H1 (cell line): ENCODE measurements at regions not wholly inside any gene's neighbourhood (a gene's known extent, or its start where the extent isn't known, plus 50 kb on each side); places are given as distances from the start of the nearest gene placed in this dataset.

Experiments used
- BACH1 ChIP-seq: IDR thresholded peaks from 2 replicates; pipeline ENCODE4 v1.6.1; 2012; ENCODE audit warnings: low read length, improper control_type of control experiment
- JUND ChIP-seq: IDR thresholded peaks from 2 replicates; pipeline ENCODE4 v1.6.1; 2011; ENCODE audit warnings: mild to moderate bottlenecking, improper control_type of control experiment, low read length
- MAFK ChIP-seq: IDR thresholded peaks from 2 replicates; pipeline ENCODE4 v1.6.1; 2012; ENCODE audit warnings: low read depth, mild to moderate bottlenecking, improper control_type of control experiment, low read length
- RFX5 ChIP-seq: IDR thresholded peaks from 2 replicates; pipeline ENCODE4 v1.6.1; 2011; ENCODE audit warnings: low read depth, low read length, improper control_type of control experiment, borderline replicate concordance
- RNF2 ChIP-seq: fragments of 200-900, 300-1000 bp; sonication (generic); IDR thresholded peaks from 2 replicates; pipeline ENCODE4 v1.7.1; 2016; ENCODE audit warnings: borderline replicate concordance, low read depth, mild to moderate bottlenecking, antibody characterized with exemption, low read length; ENCODE audit not compliant: poor library complexity, severe bottlenecking; ENCODE audit errors: missing control alignments
- SIN3A ChIP-seq, 2 experiments: IDR thresholded peaks in 1 of 2; conservative IDR thresholded peaks in 1 of 2; 2 replicates each; pipeline ENCODE4 v1.6.1; 2011 to 2012; ENCODE audit warnings: low read length in 2 of 2, improper control_type of control experiment in 1 of 2, low read depth in 1 of 2, mild to moderate bottlenecking in 1 of 2
- TBP ChIP-seq: IDR thresholded peaks from 2 replicates; pipeline ENCODE4 v1.6.1; 2011; ENCODE audit warnings: low read depth, low read length, improper control_type of control experiment
- TF ChIP-seq, protein P1 (sequence below): fragments of 300-600 bp; sonication (generic); IDR thresholded peaks from 2 replicates; pipeline ENCODE4 v1.7.1; 2012; ENCODE audit warnings: low read length, moderate library complexity, mild to moderate bottlenecking, inconsistent platforms; ENCODE audit not compliant: insufficient replicate concordance
- TF ChIP-seq, protein P2 (sequence below): IDR thresholded peaks from 2 replicates; pipeline ENCODE4 v1.6.1; 2011; ENCODE audit warnings: low read length, improper control_type of control experiment

DNA sequence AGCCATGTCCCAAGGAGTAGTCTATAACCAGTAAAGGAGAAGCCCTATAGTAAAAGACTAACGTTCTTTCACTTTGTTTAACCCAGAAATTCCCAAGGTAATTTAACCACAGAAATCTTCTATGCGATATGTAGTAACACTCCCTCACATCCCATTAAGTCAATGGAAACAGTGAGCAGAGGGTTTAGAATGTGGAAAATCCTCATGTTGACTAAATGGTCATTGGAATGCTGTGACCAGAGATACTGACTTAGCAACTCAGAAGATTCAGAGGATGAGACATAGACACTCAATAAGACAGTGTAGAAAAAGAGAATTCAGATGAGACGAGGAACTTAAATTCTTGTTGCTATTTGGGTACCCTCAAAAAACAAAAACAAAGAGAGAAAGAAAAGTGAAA is 562.2 kb upstream of the NOX3 start (continued):
- TF ChIP-seq, protein P1, sequence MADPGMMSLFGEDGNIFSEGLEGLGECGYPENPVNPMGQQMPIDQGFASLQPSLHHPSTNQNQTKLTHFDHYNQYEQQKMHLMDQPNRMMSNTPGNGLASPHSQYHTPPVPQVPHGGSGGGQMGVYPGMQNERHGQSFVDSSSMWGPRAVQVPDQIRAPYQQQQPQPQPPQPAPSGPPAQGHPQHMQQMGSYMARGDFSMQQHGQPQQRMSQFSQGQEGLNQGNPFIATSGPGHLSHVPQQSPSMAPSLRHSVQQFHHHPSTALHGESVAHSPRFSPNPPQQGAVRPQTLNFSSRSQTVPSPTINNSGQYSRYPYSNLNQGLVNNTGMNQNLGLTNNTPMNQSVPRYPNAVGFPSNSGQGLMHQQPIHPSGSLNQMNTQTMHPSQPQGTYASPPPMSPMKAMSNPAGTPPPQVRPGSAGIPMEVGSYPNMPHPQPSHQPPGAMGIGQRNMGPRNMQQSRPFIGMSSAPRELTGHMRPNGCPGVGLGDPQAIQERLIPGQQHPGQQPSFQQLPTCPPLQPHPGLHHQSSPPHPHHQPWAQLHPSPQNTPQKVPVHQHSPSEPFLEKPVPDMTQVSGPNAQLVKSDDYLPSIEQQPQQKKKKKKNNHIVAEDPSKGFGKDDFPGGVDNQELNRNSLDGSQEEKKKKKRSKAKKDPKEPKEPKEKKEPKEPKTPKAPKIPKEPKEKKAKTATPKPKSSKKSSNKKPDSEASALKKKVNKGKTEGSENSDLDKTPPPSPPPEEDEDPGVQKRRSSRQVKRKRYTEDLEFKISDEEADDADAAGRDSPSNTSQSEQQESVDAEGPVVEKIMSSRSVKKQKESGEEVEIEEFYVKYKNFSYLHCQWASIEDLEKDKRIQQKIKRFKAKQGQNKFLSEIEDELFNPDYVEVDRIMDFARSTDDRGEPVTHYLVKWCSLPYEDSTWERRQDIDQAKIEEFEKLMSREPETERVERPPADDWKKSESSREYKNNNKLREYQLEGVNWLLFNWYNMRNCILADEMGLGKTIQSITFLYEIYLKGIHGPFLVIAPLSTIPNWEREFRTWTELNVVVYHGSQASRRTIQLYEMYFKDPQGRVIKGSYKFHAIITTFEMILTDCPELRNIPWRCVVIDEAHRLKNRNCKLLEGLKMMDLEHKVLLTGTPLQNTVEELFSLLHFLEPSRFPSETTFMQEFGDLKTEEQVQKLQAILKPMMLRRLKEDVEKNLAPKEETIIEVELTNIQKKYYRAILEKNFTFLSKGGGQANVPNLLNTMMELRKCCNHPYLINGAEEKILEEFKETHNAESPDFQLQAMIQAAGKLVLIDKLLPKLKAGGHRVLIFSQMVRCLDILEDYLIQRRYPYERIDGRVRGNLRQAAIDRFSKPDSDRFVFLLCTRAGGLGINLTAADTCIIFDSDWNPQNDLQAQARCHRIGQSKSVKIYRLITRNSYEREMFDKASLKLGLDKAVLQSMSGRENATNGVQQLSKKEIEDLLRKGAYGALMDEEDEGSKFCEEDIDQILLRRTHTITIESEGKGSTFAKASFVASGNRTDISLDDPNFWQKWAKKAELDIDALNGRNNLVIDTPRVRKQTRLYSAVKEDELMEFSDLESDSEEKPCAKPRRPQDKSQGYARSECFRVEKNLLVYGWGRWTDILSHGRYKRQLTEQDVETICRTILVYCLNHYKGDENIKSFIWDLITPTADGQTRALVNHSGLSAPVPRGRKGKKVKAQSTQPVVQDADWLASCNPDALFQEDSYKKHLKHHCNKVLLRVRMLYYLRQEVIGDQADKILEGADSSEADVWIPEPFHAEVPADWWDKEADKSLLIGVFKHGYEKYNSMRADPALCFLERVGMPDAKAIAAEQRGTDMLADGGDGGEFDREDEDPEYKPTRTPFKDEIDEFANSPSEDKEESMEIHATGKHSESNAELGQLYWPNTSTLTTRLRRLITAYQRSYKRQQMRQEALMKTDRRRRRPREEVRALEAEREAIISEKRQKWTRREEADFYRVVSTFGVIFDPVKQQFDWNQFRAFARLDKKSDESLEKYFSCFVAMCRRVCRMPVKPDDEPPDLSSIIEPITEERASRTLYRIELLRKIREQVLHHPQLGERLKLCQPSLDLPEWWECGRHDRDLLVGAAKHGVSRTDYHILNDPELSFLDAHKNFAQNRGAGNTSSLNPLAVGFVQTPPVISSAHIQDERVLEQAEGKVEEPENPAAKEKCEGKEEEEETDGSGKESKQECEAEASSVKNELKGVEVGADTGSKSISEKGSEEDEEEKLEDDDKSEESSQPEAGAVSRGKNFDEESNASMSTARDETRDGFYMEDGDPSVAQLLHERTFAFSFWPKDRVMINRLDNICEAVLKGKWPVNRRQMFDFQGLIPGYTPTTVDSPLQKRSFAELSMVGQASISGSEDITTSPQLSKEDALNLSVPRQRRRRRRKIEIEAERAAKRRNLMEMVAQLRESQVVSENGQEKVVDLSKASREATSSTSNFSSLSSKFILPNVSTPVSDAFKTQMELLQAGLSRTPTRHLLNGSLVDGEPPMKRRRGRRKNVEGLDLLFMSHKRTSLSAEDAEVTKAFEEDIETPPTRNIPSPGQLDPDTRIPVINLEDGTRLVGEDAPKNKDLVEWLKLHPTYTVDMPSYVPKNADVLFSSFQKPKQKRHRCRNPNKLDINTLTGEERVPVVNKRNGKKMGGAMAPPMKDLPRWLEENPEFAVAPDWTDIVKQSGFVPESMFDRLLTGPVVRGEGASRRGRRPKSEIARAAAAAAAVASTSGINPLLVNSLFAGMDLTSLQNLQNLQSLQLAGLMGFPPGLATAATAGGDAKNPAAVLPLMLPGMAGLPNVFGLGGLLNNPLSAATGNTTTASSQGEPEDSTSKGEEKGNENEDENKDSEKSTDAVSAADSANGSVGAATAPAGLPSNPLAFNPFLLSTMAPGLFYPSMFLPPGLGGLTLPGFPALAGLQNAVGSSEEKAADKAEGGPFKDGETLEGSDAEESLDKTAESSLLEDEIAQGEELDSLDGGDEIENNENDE = no peak
- TF ChIP-seq RNF2 (no peak), JUND (no peak), MAFK (no peak), RFX5 (no peak), SIN3A (conservative IDR thresholded peaks at IDR 0.05 in 1 of 2, IDR thresholded peaks at IDR 0.05 in 1 of 2; ENCODE audit: low read depth in 1 of 2, low read length in 2 of 2) (no peak), TBP (no peak), BACH1 (no peak)
- TF ChIP-seq, protein P2, sequence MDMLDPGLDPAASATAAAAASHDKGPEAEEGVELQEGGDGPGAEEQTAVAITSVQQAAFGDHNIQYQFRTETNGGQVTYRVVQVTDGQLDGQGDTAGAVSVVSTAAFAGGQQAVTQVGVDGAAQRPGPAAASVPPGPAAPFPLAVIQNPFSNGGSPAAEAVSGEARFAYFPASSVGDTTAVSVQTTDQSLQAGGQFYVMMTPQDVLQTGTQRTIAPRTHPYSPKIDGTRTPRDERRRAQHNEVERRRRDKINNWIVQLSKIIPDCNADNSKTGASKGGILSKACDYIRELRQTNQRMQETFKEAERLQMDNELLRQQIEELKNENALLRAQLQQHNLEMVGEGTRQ = no peak
